ENCODE measurements at regions not wholly inside any gene's neighbourhood (a gene's known extent, or its start where the extent isn't known, plus 50 kb on each side); places are given as distances from the start of the nearest gene placed in this dataset.
A peak's percentile ranks its signal among the peaks of the same experiment; 100 is the strongest.
"Not testable (repeated sequence)": the region's sequence is repeated elsewhere in the genome, so short reads cannot be mapped to it uniquely, and the experiment has no call there.

DNA sequence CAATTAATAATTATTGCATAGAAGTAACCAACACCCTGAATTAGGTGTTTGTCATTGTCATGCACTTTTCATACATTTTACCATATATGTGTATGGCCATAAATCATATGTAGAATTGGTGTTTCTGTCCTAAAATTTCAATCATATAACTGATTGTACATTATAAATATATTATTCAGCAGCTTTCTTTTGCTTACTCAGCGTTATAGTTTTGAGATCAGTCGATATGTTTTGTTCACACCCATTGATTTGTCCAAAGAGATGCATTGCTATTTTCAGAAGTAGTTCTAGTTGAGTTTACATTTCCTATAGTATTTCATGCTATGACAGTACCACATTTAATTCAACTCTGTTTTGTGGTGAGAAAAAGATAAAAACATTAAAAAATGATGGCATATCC is 50.5 kb upstream of the PARP4 start:
- DNase-seq = no peak

GRCh38 chr13:24563971-24564370 is 51.4 kb upstream of the PARP4 start:
- DNase-seq = not testable (repeated sequence)

DNA sequence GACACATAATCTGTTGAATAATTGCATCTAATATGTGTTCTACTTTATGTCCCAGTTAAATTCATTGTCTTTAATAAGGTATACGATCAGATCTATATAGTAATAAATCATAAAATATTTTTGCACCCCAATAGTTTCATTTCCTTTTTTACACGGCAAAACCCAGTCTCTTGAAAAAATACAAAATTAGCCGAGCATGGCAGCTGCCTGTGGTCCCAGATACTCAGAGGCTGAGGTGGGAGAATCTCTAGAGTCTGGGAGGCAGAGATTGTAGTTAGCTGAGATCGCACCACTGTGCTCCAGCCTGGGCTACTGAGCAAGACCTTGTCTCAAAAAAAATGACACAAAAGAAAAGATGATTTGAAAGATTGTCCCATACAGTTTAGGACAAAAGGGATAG is 52.3 kb upstream of the PARP4 start:
- no peak for DNase-seq

GRCh38 chr13:24567593-24567992 is 55.0 kb upstream of the PARP4 start:
- not testable (repeated sequence) for DNase-seq

DNA sequence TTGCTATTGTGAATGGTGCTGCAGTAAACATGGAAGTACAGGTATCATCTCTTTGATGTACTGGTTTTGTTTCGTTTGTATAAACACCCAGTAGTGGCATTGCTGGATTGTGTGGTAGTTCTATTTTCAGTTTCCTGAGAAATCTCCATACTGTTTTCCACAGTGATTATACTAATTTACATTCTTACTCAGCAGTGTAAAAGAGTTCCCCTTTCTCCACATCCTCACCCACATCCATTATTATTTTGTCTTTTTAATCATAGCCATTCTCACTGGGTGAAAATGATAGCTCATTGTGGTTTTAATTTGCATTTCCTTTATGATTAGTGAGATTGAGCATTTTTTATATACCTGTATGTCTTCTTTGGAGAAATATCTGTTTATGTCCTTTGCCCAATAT is 62.3 kb upstream of the PARP4 start:
- no peak for DNase-seq

DNA sequence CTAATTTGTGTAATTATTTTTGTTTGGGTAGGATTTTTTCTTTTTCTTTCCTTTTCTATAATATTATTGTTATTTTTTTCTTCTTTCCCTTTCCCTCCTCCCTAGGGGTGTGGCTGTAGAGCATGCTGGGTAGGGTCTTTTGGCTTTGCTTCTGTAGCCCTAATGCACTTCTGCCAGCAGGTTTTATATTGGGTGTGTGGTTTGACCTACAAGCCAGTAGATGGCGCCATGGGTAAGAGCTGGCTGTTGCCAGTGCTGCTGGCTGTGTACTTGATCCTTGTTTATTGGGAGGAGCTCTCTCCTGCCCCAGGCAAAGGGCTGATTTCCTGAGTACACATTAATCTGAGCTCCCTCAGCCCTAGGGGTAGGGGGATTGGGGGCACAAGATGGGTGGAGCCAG is 67.7 kb upstream of the PARP4 start:
- peak; percentile 22 for DNase-seq

- DNase-seq = not testable (repeated sequence)
Measured at GRCh38 chr13:24581578-24581977, 69.0 kb upstream of the PARP4 start.

GRCh38 chr13:24591697-24592096 is 79.1 kb upstream of the PARP4 start:
- DNase-seq = not testable (repeated sequence)

DNA sequence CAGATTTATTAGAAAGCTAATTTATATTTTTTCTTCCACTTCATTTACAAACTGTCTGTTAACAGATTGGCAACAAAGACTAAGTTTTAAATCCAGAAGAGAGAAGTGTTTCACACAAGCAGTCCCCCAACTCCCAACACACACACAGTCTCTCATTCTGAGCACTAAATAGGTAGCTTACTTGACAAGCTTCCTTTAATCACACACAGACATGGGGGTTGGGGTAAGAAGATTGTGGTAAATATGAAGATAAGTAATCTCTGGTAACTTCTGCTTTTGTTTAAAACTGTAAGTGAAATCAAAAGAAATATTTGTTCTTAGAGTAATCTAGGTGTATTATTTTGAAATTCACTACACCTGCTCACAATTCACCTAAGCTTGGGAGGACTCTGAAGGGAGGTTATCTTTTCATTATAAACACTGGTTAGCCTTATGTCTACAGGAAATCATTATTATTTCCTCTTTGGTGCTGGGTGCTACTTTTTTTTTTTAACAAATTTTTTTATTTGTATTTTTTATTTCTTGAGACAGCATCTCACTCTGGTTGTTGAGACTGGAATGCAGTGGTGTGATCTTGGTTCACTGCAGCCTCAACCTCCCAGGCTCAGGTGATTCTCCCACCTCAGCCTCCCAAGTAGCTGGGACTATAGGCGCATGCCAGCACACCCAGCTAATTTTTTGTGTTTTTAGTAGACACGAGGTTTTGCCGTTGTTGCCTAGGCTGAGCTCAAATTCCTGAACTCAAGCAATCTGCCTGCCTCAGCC is 82.1 kb upstream of the ATP12A start:
- peak; percentile 10 for DNase-seq

DNA sequence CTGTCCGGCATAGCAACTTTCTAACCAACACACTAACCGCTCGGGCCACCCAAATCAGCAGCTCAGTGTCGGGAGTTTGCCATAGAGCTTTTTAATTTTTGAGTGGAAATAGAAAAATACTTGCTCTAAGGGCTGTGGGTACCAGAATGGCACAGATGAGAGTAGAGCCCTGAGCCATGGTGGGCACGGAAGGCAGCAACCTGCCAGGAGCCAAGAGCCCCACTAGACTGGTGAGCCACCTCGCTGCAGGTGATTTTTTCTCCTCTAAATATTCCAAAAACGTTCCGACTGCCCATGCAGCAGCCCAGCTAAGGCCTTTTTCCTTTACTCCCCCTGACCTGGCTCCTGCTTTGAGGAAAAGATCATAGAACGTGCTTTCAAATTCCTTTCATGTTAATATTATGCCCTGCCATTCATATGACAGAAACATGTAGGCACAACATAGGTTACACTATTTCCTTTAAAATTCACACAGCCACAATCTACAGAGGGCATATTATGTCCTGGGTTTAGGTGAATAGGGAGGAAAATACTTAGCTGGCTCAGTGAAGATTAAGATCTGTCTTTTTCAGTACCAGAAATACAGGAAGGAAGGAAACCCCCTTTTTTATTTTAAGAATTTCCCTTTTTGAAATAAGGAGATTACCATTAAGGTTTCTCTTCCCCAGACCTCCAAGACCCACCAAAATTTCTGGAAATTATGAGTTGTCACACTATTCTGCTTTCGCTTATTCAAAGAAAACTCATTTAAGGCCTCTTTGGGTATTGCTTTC is 81.0 kb upstream of the ATP12A start:
- DNase-seq = not testable (repeated sequence)

DNA sequence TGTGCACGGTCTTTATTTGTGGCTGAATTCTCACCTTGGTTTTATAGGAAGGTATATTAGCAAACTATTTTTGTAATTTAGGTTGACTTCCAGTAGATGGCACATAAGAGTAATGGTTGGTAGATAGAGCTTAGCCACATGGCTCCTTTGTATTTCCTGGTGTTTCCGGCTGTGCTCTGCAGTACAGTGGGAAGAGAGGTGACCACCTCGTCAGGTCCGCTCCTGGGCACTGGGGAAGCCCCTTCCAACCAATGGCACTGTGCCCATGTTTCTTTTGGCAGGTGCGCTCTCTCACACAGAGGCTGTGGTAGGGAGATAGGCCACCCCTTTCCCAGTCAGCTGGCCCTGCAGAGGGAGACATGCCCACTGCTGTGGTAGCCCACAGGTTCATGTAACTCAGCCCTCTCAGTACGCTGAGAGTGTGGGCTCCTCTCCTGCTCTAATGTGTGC is 74.3 kb upstream of the ATP12A start:
- DNase-seq = no peak

DNA sequence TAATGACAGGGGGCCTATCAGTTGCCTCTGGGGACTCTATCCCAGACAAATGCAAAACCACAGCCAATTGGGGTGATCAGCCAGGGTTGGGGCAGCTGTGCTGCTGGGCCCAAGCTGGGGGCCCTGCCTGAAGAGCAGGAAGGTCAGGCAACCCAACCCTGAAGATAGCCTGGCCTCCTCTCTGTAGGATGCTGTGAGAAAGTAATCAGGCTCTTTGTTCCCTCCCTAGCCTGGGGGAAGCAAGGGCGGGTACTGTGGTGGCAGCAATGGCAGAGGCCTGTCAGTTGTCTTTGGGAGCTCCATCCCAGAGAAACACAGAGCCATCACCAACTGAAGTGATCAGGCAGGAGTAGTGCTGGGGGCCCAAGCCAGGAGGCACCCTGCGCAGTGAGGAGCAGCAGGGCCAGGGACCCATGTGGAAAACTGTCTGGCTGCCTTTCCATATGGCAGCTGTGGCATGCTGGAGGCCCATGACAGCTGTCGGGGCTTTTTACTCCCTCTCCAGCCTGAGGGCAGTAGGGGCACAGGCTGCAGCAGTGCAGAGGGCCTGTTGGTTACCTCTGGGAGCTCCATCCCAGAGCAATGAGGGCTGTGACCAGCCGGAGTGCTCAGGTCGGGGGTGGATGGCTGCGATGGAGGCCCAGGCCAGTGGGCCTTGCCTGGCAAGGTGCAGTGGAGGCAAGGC is 73.6 kb upstream of the ATP12A start:
- DNase-seq = no peak

DNA sequence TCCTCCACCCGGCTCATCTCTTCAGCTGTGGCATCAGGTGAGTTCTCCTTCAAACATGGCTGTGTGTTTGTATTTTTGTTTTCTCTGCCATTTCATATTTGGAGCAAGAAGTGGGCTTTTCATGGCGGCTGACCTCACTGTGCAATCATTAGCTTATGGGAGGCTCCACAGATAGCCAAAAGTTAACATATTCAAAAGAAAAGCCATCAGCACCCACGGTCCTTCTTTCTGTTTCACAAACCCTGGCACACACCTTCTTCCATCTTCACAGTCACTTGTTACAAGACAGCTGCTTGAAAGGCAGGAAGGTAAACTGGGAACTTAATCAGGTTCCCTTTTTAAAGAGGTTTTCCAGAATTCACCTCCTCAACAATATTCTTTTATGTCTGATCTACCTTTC is 69.3 kb upstream of the ATP12A start:
- no peak for DNase-seq

- DNase-seq = no peak
Measured at GRCh38 chr13:24612726-24613125, 67.5 kb upstream of the ATP12A start.

DNA sequence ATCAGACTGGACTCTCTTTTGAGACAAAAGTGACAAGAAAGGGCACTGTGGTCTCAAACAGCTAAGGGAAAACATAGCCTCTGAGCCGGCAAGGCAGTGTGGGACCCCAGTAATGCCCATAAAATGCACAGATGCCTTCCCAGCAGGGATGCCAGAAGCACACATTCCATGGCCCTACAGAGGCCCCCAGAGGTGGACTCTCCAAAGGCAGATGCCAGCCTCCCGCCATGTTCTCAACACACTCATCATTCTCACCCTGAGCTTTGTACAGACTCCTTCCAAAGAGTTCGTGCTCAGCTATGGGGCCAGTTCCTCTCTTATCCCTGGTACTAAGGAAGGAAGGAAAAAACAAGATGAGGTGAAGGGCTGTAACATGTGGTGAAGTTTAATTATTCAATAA is 67.1 kb upstream of the ATP12A start:
- no peak for DNase-seq

- no peak for DNase-seq
Measured at GRCh38 chr13:24613755-24614154, 66.5 kb upstream of the ATP12A start.

GRCh38 chr13:24614306-24615080 is 65.7 kb upstream of the ATP12A start:
- no peak for DNase-seq

DNA sequence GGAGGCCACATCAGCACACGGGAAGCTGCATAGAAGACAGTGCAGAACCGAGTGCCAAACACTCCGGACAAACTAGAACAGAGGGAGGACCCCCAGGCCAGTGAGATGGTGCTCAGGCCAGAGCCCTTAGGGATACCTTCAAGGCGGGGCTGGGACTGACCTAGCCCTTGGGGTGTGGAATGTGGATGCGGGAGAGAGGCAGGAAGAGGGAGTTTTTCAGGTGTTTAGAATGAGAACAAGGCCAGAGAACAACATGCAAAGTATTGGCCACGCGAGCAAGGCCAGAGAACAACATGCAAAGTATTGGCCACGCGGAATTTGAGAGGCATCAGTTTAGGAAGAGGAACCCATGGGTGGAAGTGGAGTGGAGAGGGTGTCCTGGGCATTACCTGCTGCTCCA is 65.1 kb upstream of the ATP12A start:
- no peak for DNase-seq

DNA sequence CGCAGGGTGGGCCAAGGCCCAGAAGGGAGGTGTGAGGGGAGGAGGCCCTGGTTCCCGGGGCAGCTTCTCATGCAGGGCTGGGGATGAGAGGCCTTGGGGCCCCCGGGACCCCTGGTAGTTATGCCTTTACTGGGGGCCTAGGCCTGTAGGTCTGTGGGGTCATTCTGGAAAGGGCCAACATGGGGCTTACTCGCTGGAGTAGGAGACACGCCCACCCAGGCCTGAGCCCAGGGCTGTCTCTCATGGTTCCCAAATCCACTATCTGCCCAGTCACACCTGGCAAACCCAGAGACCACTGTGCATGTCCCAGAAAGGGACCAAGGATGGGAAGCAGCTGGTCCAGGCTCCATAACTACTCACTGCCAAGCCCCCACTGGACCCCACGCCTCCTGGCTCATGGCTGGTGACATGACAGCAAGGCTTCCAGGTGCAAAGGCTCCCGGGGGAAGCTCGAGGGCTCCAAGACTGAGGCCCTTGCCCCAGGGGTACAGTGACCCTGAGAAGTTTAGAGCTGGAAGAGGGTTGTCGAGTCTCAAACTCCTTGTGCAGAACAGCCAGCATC is 64.2 kb upstream of the ATP12A start:
- no peak for DNase-seq

GRCh38 chr13:24616514-24616913 is 63.7 kb upstream of the ATP12A start:
- no peak for DNase-seq

DNA sequence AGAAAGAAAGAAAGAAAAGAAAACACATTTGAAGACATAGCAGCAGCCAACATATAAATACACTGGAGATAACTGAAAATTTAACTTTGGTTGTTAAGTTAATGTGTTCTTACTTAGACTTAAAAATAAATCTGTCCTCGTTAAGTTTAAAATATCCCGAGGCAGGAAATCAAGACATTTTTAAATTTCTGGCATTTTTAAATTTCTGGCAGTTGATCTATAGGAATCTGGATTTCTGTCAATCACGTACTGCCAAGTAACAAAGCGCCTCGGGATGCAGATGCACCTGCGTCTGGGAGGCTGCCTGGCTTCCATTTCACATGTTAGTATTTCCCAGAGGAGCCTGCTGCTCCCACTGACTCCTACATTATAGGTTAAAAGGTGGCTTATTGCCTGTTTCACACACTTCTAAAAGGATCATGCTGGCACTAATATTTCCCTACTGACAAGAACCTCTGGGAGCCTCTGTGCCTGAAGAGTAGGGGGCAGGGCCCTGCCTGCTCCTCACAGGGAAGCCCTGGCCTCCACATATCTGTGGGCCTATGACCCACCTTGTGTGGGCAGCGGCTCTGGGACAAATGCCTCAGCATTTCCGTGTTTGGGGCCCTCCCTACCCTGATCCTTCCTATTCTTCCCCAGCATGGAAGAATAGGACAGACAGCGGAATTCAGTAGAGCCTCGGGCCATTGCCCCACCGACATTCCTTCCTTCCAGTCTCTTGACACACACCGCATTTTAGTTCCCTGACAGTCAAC is 62.8 kb upstream of the ATP12A start:
- no peak for DNase-seq

Data from CD4-positive, alpha-beta T cell treated with Interleukin-4 for 4 hours (primary cell).